Small intestine (tissue), 7 donors: ENCODE measurements at regions not wholly inside any gene's neighbourhood (a gene's known extent, or its start where the extent isn't known, plus 50 kb on each side); places are given as distances from the start of the nearest gene placed in this dataset.

Source experiments
- DNase-seq, 2 donors: peaks; one replicate each; pipeline versions ENCODE4 v3.0.0 to v3.0.0-alpha.2; 2013
- FAIRE-seq: peaks from 2 replicates; lab custom pipeline; 2012; peaks lifted over from hg19 to GRCh38; lab: Jason Lieb, UNC
- H3K27ac ChIP-seq, 3 donors: one replicate each; pipeline ENCODE4 v1.5.1; 2013; ENCODE audit warnings: low read length in 2 of 3, mild to moderate bottlenecking in 2 of 3, control low read depth in 1 of 3, inconsistent platforms in 1 of 3, low read depth in 1 of 3, moderate library complexity in 1 of 3
- H3K27me3 ChIP-seq, 3 donors: one replicate each; pipeline ENCODE4 v1.6.1; 2013; ENCODE audit warnings: low read length in 3 of 3, inconsistent platforms in 1 of 3; ENCODE audit not compliant: control insufficient read depth in 3 of 3, insufficient read depth in 3 of 3
- H3K36me3 ChIP-seq, 3 donors: one replicate each; pipeline ENCODE4 v1.6.1; 2013; ENCODE audit warnings: low read length in 3 of 3, inconsistent platforms in 1 of 3, low read depth in 1 of 3, mild to moderate bottlenecking in 1 of 3, moderate library complexity in 1 of 3; ENCODE audit not compliant: control insufficient read depth in 3 of 3, insufficient read depth in 2 of 3
- H3K4me1 ChIP-seq, 3 donors: one replicate each; pipeline ENCODE4 v1.6.1; 2013; ENCODE audit warnings: low read length in 2 of 3, inconsistent platforms in 1 of 3, low read depth in 1 of 3, mild to moderate bottlenecking in 1 of 3, moderate library complexity in 1 of 3; ENCODE audit not compliant: control insufficient read depth in 3 of 3, insufficient read depth in 2 of 3
- H3K4me3 ChIP-seq, 3 donors: one replicate each; pipeline ENCODE4 v1.5.1; 2013; ENCODE audit warnings: low read length in 3 of 3, control low read depth in 1 of 3, inconsistent platforms in 1 of 3, low read depth in 1 of 3, mild to moderate bottlenecking in 1 of 3, moderate library complexity in 1 of 3
- H3K9me3 ChIP-seq, 2 donors: one replicate each; pipeline ENCODE4 v1.6.1; 2013; ENCODE audit warnings: low read depth in 1 of 2, low read length in 1 of 2; ENCODE audit not compliant: control insufficient read depth in 2 of 2, insufficient read depth in 1 of 2
- WGBS, 3 donors: extraction: QIAGEN DNeasy Blood & Tissue Kit; methylation state at CpG; one replicate each; pipeline ENCODE4 v1.1.7; 2013; 5-methylcytosine and 5-hydroxymethylcytosine counted together
- donor health status: healthy with polysubstance abuse.
- donor health status: control.
- donor health status: control.
- donor health status: Bipolar disorder and iron deficiency.
- donor health status: healthy.

- H3K4me3 ChIP-seq: no peak overlapping the region
- no peak for DNase-seq
- no peak for FAIRE-seq
- H3K27me3 ChIP-seq: no peaks in the 10 kb centered on the region
- no peaks in the 10 kb centered on the region for H3K9me3 ChIP-seq
- no peaks in the 10 kb centered on the region for H3K4me1 ChIP-seq
- H3K36me3 ChIP-seq: no peaks in the 10 kb centered on the region
- no peak overlapping the region for H3K27ac ChIP-seq
These were observed 423.4 kb downstream of the ZIC1 start for GRCh38 chr3:147832611-147833010.

- H3K27me3 ChIP-seq: no peaks in the 10 kb centered on the region
- H3K4me1 ChIP-seq: no peaks in the 10 kb centered on the region
- H3K9me3 ChIP-seq: no peaks in the 10 kb centered on the region
- FAIRE-seq (no peak), DNase-seq (no peak)
- no peaks in the 10 kb centered on the region for H3K36me3 ChIP-seq
- no peak overlapping the region for H3K27ac ChIP-seq
- H3K4me3 ChIP-seq: no peak overlapping the region
These were observed 427.2 kb downstream of the ZIC1 start for GRCh38 chr3:147836330-147836729.

DNA sequence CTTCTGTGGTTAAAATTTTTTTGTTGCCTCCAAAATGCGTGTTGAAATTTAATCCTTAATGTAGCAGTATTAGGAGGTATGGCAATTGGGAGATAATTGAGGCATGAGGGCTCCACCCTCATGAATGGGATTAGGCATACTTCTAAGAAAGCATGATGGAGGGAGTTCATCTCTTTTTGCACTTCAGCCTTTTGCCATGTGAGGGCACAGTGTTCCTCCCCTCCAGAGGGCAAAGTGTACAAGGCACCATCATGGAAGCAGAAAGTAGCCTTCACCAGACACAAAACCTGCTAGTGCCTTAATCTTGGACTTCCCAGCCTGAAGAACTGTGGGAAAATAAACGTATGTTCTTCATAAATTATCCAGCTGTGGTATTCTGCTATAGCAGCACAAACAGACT lies 429.5 kb downstream of the ZIC1 start:
- no peak for FAIRE-seq
- 73 to 85% (median 81%) methylated on average over 2 of the region's 2 CpGs for WGBS, 3 donors
- DNase-seq: peak in 1 of 2 donors; percentile 8
- H3K4me3 ChIP-seq: no peak overlapping the region
- no peak overlapping the region for H3K27ac ChIP-seq
- H3K36me3 ChIP-seq: no peaks in the 10 kb centered on the region
- no peaks in the 10 kb centered on the region for H3K9me3 ChIP-seq
- H3K4me1 ChIP-seq: no peaks in the 10 kb centered on the region
- H3K27me3 ChIP-seq: no peaks in the 10 kb centered on the region

DNA sequence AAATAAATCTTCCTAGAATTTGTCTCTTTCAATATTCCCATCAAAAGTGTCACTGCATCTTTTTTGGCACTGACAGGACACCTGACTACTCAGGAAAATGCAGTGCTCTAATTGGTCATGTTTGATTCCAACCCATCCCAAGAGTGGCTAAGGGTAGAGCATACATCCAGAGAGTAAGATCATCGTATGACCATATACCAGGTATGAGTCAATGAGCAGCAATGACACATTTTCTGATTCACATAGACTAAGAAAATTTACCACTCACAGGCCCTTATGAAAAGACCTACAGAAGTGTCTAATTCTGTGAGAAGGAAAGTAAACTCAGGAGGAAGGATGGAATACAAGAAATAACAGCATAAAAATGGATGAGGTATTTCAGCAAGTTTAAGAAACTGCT lies 434.2 kb downstream of the ZIC1 start:
- Histone ChIP-seq H3K27ac (no peak overlapping the region), H3K4me1 (no peaks in the 10 kb centered on the region), H3K4me3 (no peak overlapping the region), H3K36me3 (no peaks in the 10 kb centered on the region), H3K27me3 (no peaks in the 10 kb centered on the region), H3K9me3 (no peaks in the 10 kb centered on the region)
- FAIRE-seq (no peak), DNase-seq (no peak)
- WGBS, 3 donors: 79 to 92% (median 88%) methylated on average over 1 of the region's 1 CpG

GRCh38 chr3:147846293-147846692 lies 437.1 kb downstream of the ZIC1 start:
- Histone ChIP-seq H3K27ac (no peak overlapping the region), H3K4me3 (no peak overlapping the region), H3K4me1 (no peaks in the 10 kb centered on the region), H3K36me3 (no peaks in the 10 kb centered on the region), H3K9me3 (no peaks in the 10 kb centered on the region), H3K27me3 (no peaks in the 10 kb centered on the region)
- WGBS, 3 donors: 64 to 85% (median 81%) methylated on average over 4 of the region's 4 CpGs
- FAIRE-seq (no peak), DNase-seq (no peak)

- FAIRE-seq: no peak
- 23 to 66% (median 37%) methylated on average over 3 of the region's 3 CpGs for WGBS, 3 donors
These were observed 437.8 kb downstream of the ZIC1 start for GRCh38 chr3:147846854-147847478.

GRCh38 chr3:147851062-147851461 lies 441.9 kb downstream of the ZIC1 start:
- no peaks in the 10 kb centered on the region for H3K9me3 ChIP-seq
- no peaks in the 10 kb centered on the region for H3K4me1 ChIP-seq
- no peaks in the 10 kb centered on the region for H3K36me3 ChIP-seq
- no peak overlapping the region for H3K4me3 ChIP-seq
- no peaks in the 10 kb centered on the region for H3K27me3 ChIP-seq
- no peak for FAIRE-seq
- no peak for DNase-seq
- no peak overlapping the region for H3K27ac ChIP-seq

More at GRCh38 chr3:147846854-147847478, 437.8 kb downstream of the ZIC1 start:
- Histone ChIP-seq H3K27me3 (no peaks in the 10 kb centered on the region), H3K27ac (no peak overlapping the region), H3K36me3 (no peaks in the 10 kb centered on the region), H3K4me3 (no peak overlapping the region), H3K9me3 (no peaks in the 10 kb centered on the region), H3K4me1 (no peaks in the 10 kb centered on the region)
- no peak for DNase-seq

GRCh38 chr3:147854542-147854941 lies 445.4 kb downstream of the ZIC1 start:
- 77 to 80% (median 79%) methylated on average over 4 of the region's 4 CpGs for WGBS, 3 donors
- no peak overlapping the region for H3K4me3 ChIP-seq
- DNase-seq (no peak), FAIRE-seq (no peak)
- no peak overlapping the region for H3K27ac ChIP-seq
- no peaks in the 10 kb centered on the region for H3K27me3 ChIP-seq
- no peaks in the 10 kb centered on the region for H3K9me3 ChIP-seq
- no peaks in the 10 kb centered on the region for H3K4me1 ChIP-seq
- H3K36me3 ChIP-seq: no peaks in the 10 kb centered on the region

DNA sequence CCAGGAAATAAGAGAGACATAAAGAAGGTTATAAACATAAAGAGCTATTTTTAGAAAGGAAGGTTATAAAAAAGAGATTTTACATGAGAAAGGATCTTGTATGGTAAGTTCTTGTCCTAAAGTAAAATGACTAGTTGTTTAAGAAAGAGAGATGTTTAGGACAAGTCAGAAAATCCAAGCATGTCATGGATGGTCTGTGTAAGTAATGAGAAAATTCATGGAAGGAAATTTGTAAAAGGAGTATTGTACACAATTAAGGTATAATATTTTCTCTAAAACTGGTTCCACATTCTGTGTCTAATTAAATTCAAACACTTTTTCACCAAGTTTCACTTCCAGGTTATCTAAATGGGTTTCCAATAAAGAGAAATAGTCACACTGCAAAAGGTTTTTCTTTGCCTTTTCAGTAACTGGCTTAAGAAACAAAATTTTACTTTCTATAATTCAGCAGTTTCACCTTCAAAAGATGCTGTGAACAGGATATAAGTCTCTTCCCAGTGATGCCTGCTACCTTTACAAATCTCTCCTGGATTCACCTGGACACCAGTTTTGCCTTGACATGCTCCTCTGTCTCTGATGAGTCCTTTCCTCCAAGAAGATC lies 455.7 kb downstream of the ZIC1 start:
- H3K36me3 ChIP-seq: no peaks in the 10 kb centered on the region
- H3K9me3 ChIP-seq: peaks cover 0 to 22% of the 10 kb centered on the region in 2 donors
- H3K27me3 ChIP-seq: no peaks in the 10 kb centered on the region
- H3K4me1 ChIP-seq: no peaks in the 10 kb centered on the region
- no peak overlapping the region for H3K27ac ChIP-seq
- no peak overlapping the region for H3K4me3 ChIP-seq
- FAIRE-seq: no peak
- DNase-seq: no peak
